Stimulated activated CD8-positive, alpha-beta memory T cell treated with anti-CD3 and anti-CD28 coated beads, Interleukin-15, amount 100 ng/mL, for 4 hours (primary cell): ENCODE measurements at regions not wholly inside any gene's neighbourhood (a gene's known extent, or its start where the extent isn't known, plus 50 kb on each side); places are given as distances from the start of the nearest gene placed in this dataset.

Source experiments
- DNase-seq, 2 donors: peaks; one replicate each; pipeline ENCODE4 v3.0.0-alpha.2; 2020; ENCODE audit warnings: low read depth in 2 of 2

DNA sequence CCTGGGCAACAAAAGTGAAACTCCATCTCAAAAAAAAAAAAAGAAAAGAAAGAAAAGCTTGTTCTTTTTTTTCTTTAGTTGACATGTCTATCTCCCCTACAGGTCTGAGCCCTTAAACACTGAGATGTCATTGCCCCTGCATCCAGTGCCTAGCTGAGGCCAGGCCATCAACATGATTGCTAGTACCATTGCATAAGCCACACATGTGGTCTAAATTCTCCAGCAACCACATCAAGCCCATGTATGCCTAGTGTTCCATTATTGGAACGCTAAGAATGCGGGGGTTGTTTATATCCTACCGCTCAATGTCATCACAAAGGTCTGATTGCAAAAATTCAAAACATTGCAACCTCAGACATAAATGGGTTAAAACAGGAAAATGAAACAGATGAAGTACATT, 62.7 kb downstream of the NPTX2 start:
- no peak for DNase-seq

DNA sequence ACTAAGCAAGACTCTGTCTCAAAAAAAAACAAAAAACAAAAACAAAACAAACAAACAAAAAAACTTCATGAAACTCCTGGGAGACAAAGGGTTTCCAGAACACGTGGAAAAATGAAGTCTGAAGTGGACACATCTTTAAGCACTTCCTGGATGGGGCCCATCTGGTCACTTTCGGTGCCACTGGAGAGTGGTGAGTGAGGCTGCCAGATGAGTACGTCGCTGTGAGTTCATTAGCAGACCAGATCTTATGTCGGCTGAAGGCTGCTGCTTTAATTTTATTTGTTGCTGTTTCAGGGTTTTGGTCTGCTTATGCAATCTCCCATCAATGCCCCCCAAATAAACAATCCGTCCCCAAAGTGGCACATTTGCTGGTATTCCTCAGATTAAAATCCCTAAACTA, 64.4 kb downstream of the NPTX2 start:
- DNase-seq, result no peak

DNA sequence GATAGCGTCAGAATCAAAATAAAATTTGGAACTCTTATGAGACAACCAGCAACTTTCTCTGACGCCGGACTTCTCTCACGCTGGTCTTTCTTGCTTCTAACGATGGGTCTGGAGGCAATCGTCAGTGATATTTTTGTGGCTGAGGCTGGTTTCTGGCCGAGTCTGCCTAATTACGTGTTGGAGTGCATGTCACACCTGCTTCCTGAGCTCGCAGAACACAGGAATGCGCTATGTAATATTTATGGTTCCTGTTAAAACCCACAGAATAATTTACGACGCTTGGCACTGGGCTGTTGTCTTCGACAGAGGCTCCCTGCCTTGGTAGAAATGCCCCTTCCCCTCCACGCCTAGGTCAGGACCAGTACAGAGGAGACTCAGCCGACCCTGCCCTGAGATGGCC, 64.9 kb downstream of the NPTX2 start:
- no peak for DNase-seq

DNA sequence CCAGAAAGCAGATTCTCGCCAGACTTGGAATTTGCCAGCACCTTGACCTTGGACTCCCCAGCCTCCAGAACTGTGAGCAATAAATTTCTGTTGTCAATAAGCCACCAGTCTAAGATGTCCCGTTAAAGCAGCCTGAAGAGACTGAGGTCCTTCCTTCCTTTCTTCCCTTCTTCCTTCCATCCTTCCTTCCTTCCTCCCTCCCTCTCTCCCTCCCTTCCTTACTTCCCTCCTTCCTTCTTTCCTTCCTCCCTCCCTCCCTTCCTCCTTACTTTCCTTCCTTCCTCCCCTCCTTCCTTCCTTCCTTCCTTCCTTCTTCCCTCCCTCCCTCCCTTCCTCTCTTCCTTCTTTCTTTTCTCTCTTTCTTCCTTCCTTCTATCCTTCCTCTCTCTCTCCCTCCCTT, 66.4 kb downstream of the NPTX2 start:
- no peak for DNase-seq

DNA sequence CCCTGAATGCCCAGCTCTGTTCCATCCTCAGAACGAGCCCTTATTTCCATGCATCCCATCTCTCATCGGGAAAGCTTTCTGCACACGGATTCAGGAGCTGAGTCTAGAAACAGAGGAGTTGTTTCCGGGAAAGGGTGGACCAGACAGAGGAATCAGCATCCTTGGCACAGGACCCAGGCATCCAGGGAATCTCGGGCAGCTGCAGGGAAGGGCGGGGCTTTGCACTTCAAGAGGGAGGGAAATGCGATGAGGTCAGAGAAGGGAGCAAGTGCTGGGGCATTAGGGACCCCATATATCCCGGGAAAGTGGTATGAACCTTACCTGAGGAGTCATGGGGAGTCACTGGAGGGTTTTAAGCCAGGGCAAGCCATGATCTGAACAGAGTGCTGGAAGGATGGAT, 68.5 kb downstream of the NPTX2 start:
- DNase-seq, result no peak

DNA sequence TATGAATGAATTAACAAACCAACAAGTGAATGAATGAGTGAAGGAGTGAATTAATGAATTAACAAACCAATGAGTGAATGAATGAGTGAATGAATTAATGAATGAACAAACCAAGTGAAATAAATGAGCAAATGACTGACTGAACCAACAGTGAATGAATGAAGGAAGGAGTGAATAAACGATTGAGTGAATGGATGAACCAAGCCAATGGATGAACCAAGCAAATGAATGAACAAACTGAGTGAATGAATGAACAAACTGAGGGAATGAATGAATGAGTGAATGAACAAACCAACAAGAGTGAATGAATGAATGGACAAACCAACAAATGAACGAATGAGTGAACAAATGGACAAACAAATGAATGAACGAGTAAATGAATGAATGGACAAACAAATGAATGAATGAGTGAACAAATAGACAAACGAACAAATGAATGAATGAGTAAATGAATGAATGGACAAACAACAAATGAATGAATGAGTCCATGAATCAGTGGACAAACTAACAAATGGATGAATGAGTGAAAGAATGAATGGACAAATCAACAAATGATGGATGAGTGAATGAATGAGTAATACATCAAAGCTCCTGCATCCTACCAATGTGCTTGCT, 69.5 kb downstream of the NPTX2 start:
- DNase-seq, result no peak

DNA sequence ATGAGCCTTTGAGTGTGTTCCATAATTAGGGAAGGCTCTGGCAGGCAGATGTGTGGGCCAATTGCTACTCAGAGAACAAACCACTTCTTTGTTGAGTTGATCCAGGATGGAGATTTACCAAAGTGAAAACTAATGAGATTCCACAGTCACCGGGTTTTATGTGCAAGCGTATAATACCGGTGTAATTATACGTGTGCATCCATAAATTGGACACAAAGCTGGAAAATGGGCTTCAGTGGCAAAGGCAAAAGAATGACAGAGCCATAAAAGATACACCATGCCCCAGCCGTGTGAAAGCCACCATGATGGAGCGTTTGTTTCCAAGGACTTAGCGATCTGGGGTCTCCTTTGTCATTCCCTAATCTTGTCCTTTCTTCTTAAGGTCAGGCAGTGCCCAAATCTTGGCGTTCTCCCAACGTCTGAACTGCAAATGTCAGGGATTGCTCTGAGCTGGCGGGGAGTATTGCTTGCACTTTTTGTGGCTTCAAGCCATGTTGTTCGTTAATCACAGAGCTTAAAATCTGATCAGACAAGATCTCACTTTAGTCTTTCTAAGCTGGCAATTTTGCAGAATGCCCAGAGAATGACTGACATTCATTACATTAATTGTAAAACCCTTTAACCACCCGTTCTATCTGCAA, 70.1 kb downstream of the NPTX2 start:
- DNase-seq, result no peak

DNA sequence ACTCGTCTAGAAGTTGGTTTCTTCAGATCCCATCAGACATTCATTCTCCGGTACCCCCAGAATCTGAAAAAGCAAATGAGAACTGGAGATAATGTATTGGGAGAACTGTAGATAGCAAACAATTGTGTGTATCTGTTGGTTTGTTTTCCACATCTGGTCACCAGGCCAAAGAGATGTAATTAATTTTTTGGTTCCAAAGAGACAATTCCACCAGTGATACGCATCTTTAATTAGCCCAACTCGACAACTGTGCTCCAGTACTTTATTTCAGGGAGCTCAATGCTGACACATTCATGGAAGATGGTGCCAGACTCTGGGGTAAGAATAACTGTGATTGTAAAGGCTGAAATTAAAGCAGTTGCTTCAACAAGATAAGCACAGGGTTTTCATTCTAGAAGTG, 74.5 kb downstream of the NPTX2 start:
- DNase-seq, result no peak

DNA sequence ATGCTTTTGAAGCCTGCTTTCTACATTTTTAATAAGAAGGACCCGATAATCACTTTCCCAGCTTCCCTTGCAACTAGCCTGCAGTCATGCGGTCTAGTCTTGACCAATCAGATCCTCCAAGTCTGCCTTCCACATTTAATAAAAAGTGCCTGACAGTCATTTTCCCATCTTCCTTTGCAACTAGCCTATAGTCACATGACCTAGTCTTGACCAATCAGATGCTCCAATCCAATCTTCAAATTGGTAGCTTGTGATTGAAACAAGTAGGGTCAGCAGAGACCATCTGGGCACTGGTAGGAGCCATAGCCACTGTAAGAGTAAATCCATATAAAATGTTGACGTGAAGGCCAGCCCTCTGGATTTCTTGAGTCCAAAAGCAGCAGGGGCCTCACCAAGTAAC, 80.0 kb downstream of the NPTX2 start:
- DNase-seq, result no peak

DNA sequence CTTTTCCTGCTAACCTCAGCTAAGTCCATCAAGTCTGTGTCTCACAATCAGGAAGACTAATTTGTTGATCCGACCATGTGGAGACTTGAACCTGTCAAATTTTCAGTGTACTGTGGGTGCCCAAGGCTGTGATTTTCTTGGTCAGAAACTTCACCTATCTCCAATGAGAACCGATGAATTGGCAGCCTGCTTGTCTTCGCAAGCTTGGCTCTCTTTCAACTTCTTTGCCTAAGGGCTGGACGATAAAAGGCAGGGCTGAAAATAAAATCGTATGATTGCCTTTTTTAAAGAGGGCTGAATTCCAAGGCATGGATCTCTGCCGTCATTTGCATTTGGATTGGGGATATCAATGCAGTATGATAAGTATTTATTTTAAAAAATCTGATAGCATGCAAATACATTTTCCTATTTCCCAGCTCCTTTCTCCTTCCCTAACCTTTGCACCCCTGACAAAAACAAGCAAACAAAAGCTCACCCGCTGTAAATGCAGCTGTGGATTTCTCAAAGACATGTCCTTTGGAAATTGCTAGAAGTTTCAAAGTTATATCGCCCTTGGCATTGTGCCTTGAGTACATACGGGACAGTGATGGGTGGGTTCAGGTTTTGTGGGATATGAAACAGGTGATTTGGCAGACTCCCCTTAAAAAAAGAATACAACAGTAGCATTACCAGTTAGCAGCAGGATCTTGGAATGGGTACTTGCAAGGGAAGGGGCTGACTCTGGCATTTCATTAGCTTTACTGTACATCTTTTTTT, 80.6 kb downstream of the NPTX2 start:
- no peak for DNase-seq

DNA sequence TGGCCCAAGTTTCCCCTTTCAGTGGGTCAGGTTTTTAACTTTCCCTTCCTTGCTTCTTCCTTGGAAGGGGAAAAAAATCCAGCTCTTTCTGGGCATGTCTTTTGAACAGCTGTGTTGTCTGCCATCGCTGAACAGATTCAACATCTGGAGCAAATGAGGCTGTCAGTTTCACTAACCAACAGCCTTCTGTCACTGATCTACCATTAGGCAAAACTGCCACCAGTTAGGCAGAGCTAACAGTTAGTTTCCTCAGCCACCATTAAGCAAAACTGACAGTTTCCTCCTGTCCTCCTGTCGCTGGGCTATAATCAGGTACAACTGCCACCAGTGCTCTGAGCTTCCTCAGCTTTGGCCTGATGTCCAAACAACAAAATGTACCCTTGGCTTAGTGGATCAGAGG, 81.9 kb downstream of the NPTX2 start:
- no peak for DNase-seq

DNA sequence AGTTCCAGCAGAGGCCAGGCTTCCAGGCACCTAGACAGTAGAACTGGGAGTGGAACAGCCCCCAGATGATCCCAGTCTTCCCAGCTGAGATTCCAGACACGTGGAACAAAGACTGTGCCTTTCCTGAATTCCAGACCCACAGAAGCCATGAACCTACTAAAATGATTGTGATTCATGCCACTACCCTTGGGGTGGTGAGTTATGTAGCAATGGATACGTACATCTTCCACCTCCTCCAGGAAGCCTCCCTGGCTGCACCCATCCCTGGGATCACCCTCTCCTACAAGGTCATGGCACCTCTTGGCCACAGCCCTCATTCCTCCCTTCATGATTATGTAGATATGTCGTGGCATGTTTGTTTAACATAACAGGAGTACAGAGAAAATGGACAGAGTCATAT, 83.4 kb downstream of the NPTX2 start:
- DNase-seq, result no peak

DNA sequence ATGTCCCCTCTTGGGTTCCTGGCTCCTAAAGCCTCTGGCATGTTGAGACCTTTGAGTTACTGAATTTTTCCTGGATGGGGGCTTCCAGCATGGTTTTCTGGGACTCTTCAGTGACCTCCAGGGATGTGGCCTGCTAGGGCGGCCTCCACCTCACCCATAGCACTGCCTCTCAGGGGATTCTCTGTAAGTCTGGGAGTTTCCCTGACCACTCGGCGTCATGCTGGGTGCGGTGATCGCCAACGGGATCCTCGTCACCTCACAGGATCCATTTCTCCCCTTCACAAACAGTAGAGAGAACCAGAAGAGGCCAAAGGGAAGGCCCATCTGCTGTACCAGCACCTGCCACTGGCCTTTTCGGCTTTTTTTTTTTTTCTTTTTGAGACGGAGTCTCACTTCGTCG, 84.3 kb downstream of the NPTX2 start:
- DNase-seq, result no peak

DNA sequence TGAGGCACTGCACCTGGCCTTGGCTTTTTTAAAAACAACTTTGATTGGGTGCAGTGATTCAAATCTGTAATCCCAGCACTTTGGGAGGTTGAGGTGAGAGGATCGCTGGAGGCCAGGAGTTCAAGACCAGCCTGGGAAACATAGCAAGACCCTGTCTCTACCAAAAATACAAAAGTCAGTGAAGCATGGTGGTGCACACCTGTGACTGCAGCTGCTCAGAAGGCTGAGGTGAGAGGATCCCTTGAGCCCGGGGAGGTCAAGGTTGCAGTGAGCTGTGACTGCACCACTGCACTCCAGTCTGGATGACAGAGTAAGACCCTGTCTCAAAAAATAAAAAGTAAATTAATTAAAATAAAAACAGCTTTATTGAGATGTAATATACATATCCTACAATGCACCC, 84.9 kb downstream of the NPTX2 start:
- no peak for DNase-seq

DNA sequence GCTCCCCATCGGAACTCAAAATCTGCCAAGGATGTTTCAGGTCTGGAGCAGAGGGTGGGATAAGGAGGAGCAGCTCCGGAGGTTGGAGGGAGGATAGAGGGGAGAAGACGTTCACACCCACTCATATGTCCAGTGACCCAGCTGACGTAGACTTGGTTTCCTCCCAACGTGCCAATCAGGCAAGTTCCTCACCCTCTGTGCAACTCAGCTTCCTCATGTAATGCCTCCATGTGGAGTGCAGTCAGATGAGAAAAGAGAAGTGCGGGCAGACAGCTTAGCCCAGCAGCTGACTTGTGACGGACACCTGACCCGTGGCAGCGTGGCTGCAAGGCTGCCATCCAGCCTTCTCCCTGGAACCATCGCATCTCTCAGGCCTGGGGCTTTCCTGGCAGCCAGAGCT, 86.8 kb downstream of the NPTX2 start:
- no peak for DNase-seq

DNA sequence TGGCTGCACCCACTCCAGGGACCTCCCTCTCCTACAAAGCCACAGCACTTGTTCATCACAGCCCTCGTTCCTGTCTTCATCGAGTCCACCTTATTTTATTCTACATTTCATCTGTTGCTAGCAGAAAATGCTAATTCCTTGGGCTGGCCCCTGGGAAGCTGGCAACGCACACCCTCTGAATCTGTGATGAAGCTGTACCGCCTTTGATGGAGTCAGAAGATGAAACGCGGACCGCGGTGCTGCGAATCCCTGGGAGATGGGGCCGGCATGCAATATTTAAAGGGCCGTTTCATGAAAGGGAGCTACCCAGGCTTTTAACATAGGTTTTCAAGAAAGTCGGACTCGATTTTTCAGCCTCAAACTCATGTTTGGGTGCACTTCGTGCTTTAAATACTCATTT, 88.5 kb downstream of the NPTX2 start:
- no peak for DNase-seq

DNA sequence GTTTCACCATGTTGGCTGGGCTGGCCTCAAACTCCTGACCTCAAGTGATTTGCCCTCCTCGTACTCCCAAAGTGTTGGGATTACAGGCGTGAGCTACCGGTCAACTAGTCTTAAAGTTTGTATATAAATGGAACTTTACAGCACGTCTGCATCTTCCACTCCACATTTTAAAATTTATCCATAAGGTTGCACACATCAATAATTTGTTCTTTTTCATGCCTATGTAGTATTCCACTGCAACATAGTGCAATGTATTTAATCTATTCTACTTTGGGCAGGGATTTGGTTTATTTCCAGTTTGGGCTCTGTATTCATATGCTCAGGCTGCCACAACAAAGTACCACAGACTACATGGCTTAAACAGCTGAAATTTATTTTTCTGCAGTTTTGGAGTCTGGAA, 90.0 kb downstream of the NPTX2 start:
- no peak for DNase-seq

DNA sequence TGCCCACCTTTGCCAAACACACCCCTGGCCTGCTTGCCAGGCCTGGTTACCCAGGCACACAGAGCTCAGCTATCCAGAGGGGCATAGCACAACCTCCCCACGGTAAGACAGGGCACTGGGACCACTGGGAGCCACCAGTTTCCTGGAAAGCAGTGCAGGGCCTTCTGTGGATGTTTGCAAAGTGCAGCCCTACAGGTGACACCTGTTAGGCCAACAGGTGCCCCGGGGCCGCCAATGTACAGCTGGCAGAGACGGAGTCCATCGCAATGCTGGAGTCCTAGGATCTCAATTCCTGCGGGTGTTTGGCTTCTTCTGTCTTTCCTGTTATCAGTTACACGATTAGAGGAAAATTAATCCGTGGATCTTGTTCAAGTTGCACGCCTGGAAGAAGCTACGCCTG, 94.9 kb downstream of the NPTX2 start:
- DNase-seq, result no peak

DNA sequence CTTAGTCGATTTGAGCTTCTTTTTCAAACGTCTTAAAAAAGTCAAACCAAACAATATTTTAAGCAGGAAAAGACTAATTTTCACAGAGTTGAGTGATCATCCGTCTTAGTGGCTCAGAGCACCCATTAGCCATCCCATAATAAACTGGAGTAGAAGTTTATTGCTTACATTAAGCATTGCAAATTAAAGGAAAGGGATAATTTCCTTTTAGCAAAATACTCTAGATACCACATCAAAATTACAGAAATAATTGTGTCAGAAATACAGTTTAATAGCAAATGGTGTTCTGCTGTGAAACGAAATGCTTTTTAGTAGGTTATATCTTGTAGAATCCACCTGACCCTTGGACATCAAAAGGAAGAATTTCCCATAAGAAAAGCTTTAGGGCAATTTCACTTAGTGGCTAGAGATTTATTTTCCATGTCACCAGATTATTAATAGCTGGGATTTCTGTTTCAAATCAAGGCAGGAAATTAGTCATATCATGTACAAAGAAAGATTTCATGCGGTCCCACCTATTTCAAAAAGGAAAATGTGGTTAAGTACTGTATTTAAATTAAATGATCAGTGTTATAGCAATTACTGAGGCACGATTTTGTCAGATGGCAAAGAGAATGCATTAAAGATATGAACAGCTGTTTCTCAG, 96.2 kb downstream of the NPTX2 start:
- DNase-seq, result no peak

DNA sequence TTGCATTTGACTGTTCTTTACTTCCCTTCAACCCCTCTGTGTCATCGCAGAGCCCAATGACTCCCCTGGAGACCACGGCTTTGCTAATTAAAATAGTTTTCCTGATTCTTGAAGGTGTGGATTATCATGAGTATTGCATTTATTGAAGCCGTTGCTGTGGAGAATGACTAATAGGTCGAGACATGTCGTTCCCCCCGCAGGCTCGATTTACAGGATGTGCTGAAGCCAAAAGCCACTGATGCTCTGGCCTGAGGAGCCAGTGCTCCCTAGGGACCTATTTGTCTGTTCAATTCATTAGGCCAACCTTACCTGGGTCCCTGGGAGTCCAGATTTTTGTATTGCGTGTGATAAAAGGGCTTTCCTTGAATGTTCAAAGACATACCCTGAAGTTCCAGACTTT, 102.3 kb downstream of the NPTX2 start:
- DNase-seq, result no peak

DNA sequence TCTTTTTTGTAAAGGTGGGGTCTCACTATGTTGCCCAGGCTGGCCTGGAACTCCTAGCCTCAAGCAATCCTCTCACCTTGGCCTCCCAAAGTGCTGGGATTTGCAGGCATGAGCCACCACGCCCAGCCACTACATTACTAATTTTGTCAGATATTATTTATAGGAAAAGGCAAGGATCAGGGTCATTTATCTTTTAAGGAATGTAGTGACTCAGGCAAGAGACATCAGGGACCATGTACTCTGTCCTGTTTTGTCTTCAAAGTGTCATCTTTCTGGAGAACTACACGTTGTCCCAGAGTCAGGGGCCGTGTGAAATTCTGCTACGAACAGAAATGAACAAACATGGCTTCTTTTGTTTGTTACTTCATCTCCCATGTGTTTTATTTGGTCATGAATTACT, 105.3 kb downstream of the NPTX2 start:
- no peak for DNase-seq

DNA sequence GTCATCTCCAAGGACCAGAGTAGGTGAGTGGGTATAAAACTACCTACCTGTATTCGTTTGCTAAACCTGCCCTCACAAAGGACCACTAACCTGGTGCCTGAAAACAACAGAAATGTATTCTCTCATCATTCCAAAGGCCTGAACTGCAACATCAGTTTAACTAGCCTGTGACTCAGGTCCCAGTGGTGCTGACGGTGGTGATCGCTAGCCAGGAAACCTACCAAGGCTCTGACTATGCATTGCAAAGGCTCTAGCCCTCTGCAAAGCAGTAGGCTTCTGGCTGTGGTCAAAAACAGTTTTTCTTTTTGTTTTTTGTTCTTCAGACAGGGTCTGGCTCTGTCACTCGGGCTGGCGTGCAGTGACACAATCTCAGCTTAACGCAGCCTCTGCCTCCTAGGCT, 107.5 kb downstream of the NPTX2 start:
- no peak for DNase-seq

DNA sequence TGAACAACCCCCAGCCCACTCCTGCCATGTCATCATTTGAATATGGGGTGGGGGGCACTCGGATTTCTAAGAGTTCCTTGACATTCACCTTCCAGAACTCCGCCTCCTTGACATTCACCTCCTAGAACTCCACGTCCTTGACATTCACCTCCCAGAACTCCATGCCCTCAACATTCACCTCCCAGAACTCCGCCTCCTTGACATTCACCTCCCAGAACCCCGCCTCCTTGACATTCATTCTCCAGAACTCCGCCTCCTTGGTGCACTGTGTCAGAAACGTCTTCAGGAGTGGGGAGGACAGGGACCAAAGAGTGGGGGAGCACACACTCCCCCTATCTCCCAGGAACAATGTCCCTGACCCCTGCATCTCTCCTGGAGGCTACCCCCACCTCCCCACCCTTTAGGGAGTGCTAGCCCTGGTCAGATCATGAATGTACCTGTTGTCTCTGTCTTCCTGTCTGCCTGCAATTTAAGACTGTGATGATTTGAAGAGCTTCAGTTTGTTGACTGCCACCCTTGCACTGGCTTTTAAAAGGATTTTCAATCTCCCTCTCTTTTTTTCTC, 110.1 kb downstream of the NPTX2 start:
- no peak for DNase-seq
